ENCODE measurements at regions not wholly inside any gene's neighbourhood (a gene's known extent, or its start where the extent isn't known, plus 50 kb on each side); places are given as distances from the start of the nearest gene placed in this dataset.

- H3K4me2 ChIP-seq, result no peak overlapping the region
- H3K27ac ChIP-seq, result peak overlapping the region; percentile 71
- H3K9me2 ChIP-seq (replicated peaks; ENCODE audit: insufficient read depth), result no peaks in the 10 kb centered on the region
- no peaks in the 10 kb centered on the region for H3K79me2 ChIP-seq
- DNase-seq (ENCODE audit: low spot score), result no peak
- 92% methylated on average over 4 of the region's 4 CpGs for WGBS (ENCODE audit: low lambda C conversion rate, missing lambda C conversion rate)
- H2AFZ ChIP-seq, result no peak overlapping the region
- H3K4me1 ChIP-seq (ENCODE audit: insufficient read depth), result peaks cover 16% of the 10 kb centered on the region
- H3K9me3 ChIP-seq (ENCODE audit: low read depth), result no peaks in the 10 kb centered on the region
- H4K20me1 ChIP-seq (ENCODE audit: insufficient read depth, poor library complexity, severe bottlenecking), result no peaks in the 10 kb centered on the region
- no peak overlapping the region for H3K4me3 ChIP-seq
- no peaks in the 10 kb centered on the region for H3K36me3 ChIP-seq (replicated peaks; ENCODE audit: insufficient read depth, low read depth)
- TF ChIP-seq, protein P1, sequence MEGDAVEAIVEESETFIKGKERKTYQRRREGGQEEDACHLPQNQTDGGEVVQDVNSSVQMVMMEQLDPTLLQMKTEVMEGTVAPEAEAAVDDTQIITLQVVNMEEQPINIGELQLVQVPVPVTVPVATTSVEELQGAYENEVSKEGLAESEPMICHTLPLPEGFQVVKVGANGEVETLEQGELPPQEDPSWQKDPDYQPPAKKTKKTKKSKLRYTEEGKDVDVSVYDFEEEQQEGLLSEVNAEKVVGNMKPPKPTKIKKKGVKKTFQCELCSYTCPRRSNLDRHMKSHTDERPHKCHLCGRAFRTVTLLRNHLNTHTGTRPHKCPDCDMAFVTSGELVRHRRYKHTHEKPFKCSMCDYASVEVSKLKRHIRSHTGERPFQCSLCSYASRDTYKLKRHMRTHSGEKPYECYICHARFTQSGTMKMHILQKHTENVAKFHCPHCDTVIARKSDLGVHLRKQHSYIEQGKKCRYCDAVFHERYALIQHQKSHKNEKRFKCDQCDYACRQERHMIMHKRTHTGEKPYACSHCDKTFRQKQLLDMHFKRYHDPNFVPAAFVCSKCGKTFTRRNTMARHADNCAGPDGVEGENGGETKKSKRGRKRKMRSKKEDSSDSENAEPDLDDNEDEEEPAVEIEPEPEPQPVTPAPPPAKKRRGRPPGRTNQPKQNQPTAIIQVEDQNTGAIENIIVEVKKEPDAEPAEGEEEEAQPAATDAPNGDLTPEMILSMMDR (IDR thresholded peaks at IDR 0.05; ENCODE audit: poor library complexity), result no peak
- H3K27me3 ChIP-seq, result no peaks in the 10 kb centered on the region
Observed at GRCh38 chr9:108665521-108666239, 190.1 kb downstream of the ACTL7B start.

DNA sequence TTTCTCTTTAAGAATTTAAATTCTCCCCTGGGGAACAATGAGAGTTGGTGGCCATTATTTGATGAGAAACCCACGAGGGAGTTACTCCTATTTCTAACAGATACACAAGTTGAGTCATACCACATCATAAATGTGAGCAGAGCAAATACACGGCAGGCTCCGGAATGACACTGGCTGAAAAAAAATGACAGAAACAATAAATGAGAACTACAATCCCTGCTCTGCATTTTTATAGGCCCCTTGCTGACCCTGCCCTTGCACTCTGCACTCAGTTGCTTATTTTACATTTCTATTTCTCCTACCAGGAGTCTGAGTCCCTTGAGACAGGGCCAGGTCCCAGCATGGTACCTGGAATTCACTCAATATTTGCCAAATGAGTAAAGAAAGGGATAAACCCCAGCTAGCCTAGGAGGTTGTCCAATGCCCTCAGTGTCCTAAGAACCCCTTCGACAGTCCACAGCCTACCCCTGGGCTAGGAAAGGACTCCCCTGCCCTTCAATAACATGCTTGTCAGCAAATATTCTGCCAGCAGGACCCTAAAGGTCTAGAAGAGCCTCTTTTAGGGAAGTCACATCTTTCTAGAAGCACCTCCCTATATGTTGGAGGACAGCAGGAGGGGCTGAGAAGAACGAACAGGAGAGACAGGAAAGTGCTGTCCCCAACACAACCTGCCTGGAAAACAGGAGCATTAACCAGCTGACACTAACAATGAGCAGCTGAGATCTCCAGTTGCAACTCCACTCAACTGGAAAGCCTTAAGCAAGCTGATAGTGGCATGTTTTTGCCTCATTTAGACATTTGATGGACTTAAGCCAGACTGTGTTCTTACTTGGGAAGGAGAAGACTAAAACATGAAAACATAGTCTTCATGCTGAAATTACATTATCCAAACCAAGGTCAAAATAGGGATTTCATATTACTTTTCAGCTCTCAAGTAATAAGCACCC is 191.2 kb downstream of the ACTL7B start:
- Histone ChIP-seq H3K4me1 (ENCODE audit: insufficient read depth) (peaks cover 16% of the 10 kb centered on the region), H2AFZ (no peak overlapping the region), H3K4me2 (no peak overlapping the region), H4K20me1 (ENCODE audit: insufficient read depth, poor library complexity, severe bottlenecking) (no peaks in the 10 kb centered on the region), H3K27me3 (no peaks in the 10 kb centered on the region), H3K9me2 (replicated peaks; ENCODE audit: insufficient read depth) (no peaks in the 10 kb centered on the region), H3K27ac (peak overlapping the region; percentile 71), H3K9me3 (ENCODE audit: low read depth) (no peaks in the 10 kb centered on the region), H3K36me3 (replicated peaks; ENCODE audit: insufficient read depth, low read depth) (no peaks in the 10 kb centered on the region), H3K79me2 (no peaks in the 10 kb centered on the region), H3K4me3 (no peak overlapping the region)
- 47% methylated on average over 5 of the region's 5 CpGs for WGBS (ENCODE audit: low lambda C conversion rate, missing lambda C conversion rate)
- TF ChIP-seq, protein P1 (IDR thresholded peaks at IDR 0.05; ENCODE audit: poor library complexity), result no peak
- TF ChIP-seq EZH2phosphoT487 (IDR thresholded peaks at IDR 0.05; ENCODE audit: low read depth, severe bottlenecking, unreplicated experiment), result no peak
- no peak for TF ChIP-seq EZH2 (IDR thresholded peaks at IDR 0.05; ENCODE audit: borderline replicate concordance)
- peak; percentile 33 for DNase-seq (ENCODE audit: low spot score)

GRCh38 chr9:108663422-108663821 is 192.4 kb downstream of the ACTL7B start:
- peaks cover 16% of the 10 kb centered on the region for H3K4me1 ChIP-seq (ENCODE audit: insufficient read depth)
- H3K79me2 ChIP-seq, result no peaks in the 10 kb centered on the region
- no peak overlapping the region for H2AFZ ChIP-seq
- no peaks in the 10 kb centered on the region for H3K9me2 ChIP-seq (replicated peaks; ENCODE audit: insufficient read depth)
- TF ChIP-seq, protein P1 (IDR thresholded peaks at IDR 0.05; ENCODE audit: poor library complexity), result no peak
- TF ChIP-seq EZH2phosphoT487 (IDR thresholded peaks at IDR 0.05; ENCODE audit: low read depth, severe bottlenecking, unreplicated experiment), result no peak
- TF ChIP-seq EZH2 (IDR thresholded peaks at IDR 0.05; ENCODE audit: borderline replicate concordance), result no peak
- WGBS (ENCODE audit: low lambda C conversion rate, missing lambda C conversion rate), result 71% methylated on average over 2 of the region's 2 CpGs
- H3K9me3 ChIP-seq (ENCODE audit: low read depth), result no peaks in the 10 kb centered on the region
- no peaks in the 10 kb centered on the region for H3K27me3 ChIP-seq
- DNase-seq (ENCODE audit: low spot score), result no peak
- no peak overlapping the region for H3K4me3 ChIP-seq
- peak overlapping the region; percentile 71 for H3K27ac ChIP-seq
- no peaks in the 10 kb centered on the region for H3K36me3 ChIP-seq (replicated peaks; ENCODE audit: insufficient read depth, low read depth)
- no peaks in the 10 kb centered on the region for H4K20me1 ChIP-seq (ENCODE audit: insufficient read depth, poor library complexity, severe bottlenecking)
- no peak overlapping the region for H3K4me2 ChIP-seq
